GM18868 (cell line): ENCODE measurements at regions not wholly inside any gene's neighbourhood (a gene's known extent, or its start where the extent isn't known, plus 50 kb on each side); places are given as distances from the start of the nearest gene placed in this dataset.

Experiments
- ATAC-seq: cut with Tn5 transposase; IDR thresholded peaks from one replicate; pipeline ENCODE4 v1.9.1; 2021; ENCODE audit warnings: mild to moderate bottlenecking, moderate library complexity; ENCODE audit not compliant: unreplicated experiment

GRCh38 chr6:104332364-104332763, 527.4 kb downstream of the HACE1 start:
- no peak for ATAC-seq

GRCh38 chr6:104326173-104327001, 533.3 kb downstream of the HACE1 start:
- ATAC-seq = peak; percentile 59

GRCh38 chr6:104325341-104326172, 534.2 kb downstream of the HACE1 start:
- peak; percentile 37 for ATAC-seq

- ATAC-seq = no peak
Observed at GRCh38 chr6:104324301-104324700, 535.4 kb downstream of the HACE1 start.

- no peak for ATAC-seq
Observed at GRCh38 chr6:104322841-104323240, 536.9 kb downstream of the HACE1 start.

GRCh38 chr6:104321301-104321700, 538.4 kb downstream of the HACE1 start:
- ATAC-seq = no peak

GRCh38 chr6:104320896-104321295, 538.8 kb downstream of the HACE1 start:
- ATAC-seq = no peak

- ATAC-seq = no peak
Observed at GRCh38 chr6:104312851-104313250, 546.9 kb downstream of the HACE1 start.

- ATAC-seq = no peak
Observed at GRCh38 chr6:104306211-104306610, 553.5 kb downstream of the HACE1 start.

- ATAC-seq = no peak
Observed at GRCh38 chr6:104305206-104305605, 554.5 kb downstream of the HACE1 start.

- no peak for ATAC-seq
Observed at GRCh38 chr6:104301951-104302350, 557.8 kb downstream of the HACE1 start.

GRCh38 chr6:104286641-104287040, 573.1 kb downstream of the HACE1 start:
- ATAC-seq = no peak

GRCh38 chr6:104284872-104285271, 574.8 kb downstream of the HACE1 start:
- ATAC-seq = no peak

- no peak for ATAC-seq
Observed at GRCh38 chr6:104282581-104282980, 577.1 kb downstream of the HACE1 start.

GRCh38 chr6:104281370-104281769, 578.3 kb downstream of the HACE1 start:
- ATAC-seq = peak; percentile 49

- ATAC-seq = no peak
Observed at GRCh38 chr6:104268389-104268788, 591.3 kb downstream of the HACE1 start.

GRCh38 chr6:104266922-104267321, 592.8 kb downstream of the HACE1 start:
- no peak for ATAC-seq

- ATAC-seq = no peak
Observed at GRCh38 chr6:104256646-104257045, 603.1 kb downstream of the HACE1 start.

- ATAC-seq = no peak
Observed at GRCh38 chr6:104253236-104253635, 606.5 kb downstream of the HACE1 start.

GRCh38 chr6:104252276-104252675, 607.4 kb downstream of the HACE1 start:
- ATAC-seq = no peak

- ATAC-seq = no peak
Observed at GRCh38 chr6:104251651-104252050, 608.1 kb downstream of the HACE1 start.

- ATAC-seq = no peak
Observed at GRCh38 chr6:104240865-104241264, 618.9 kb downstream of the HACE1 start.
